ENCODE measurements at regions not wholly inside any gene's neighbourhood (a gene's known extent, or its start where the extent isn't known, plus 50 kb on each side); places are given as distances from the start of the nearest gene placed in this dataset.
A peak's percentile ranks its signal among the peaks of the same experiment; 100 is the strongest.
"Not testable (repeated sequence)": the region's sequence is repeated elsewhere in the genome, so short reads cannot be mapped to it uniquely, and the experiment has no call there.

DNA sequence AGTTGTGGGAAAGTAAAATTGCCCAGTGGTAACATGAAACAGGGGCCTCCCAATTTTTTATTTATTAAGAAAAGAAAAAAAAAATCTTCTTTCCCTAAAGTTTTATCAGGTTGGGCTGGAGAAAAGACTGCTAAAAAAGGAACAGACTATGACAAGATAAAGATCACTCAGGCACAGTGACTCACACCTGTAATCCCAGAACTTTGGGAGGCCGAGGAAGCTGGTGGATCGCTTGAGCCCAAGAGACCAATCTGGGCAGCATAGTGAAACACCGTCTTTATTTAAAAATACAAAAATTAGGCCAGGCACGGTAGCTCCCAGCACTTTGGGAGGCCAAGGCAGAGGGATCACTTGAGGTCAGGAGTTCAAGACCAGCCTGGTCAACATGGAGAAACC lies 312.5 kb downstream of the CETN3 start:
- no peak for DNase-seq
- ATAC-seq (ENCODE audit: poor library complexity): no peak
- intact Hi-C loops (cut with DNase I): no loop called here

DNA sequence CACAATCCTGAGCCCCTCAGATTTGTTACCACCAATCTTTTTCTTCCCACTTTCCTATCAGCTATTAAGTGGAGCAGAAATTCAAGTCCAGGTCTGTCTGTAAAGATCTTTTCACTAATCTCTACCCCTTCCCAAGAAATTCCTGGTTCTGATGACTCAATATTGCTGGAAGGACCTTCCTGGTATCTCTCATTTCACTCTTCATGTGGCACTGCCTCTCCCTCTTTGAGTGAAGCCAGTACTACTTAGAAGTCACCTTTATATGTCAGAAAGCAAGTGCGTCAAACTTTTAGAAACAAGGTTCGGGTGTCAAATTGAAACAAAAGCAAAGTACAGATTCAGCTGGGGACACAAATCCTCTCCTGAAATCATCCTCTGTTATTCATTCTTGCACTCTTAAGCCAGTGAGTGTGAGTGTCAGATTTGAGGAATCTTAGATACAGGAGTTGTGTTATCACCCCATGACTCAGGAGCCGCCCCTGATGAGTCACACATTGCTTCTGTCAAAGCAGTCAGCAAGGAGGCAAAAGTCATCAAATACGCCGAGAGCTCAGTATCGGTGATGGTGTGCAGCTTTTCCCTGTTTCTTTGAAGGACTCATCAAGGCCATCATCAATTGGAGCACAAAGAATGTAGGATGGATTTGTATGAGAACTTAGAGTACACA lies 313.0 kb downstream of the CETN3 start:
- no peak for ATAC-seq (ENCODE audit: poor library complexity)
- intact Hi-C loops (cut with DNase I): no loop called here
- DNase-seq: no peak

DNA sequence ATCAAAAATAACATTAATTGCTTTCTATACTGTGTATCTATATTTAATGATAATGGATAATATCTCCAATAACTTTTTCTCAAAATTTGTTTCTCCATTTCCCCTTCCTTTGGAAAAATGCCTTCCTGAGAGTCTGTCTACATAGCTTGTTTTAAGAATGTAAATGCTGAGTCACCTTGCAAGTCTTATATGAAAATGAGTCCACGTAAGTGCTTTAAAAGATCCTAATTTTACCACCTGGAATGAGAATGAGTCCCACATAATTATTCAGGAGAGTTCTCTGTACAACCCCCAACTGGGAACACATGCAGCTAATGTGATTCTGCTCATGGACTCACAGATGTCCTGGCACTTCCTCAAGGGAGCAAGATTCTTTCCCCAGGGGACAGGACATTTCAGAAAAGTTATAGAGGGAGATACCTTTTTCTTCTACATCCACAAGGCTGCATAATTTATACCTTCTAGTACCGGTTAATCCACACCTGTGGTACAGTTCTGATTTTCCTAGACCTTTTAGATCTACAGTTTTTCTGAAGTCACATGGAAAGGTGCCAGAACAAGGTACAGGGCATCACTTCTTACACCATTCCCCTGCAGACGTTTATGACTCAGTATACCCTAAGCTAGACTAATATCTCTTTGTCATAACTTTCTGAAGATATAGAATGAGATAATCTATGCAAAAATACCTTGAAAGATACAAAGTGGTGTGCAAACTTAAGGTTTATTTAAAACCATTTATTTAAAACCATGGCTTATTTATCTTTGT lies 314.1 kb downstream of the CETN3 start:
- intact Hi-C loops (cut with DNase I): no loop called here
- no peak for DNase-seq
- ATAC-seq (ENCODE audit: poor library complexity): no peak

DNA sequence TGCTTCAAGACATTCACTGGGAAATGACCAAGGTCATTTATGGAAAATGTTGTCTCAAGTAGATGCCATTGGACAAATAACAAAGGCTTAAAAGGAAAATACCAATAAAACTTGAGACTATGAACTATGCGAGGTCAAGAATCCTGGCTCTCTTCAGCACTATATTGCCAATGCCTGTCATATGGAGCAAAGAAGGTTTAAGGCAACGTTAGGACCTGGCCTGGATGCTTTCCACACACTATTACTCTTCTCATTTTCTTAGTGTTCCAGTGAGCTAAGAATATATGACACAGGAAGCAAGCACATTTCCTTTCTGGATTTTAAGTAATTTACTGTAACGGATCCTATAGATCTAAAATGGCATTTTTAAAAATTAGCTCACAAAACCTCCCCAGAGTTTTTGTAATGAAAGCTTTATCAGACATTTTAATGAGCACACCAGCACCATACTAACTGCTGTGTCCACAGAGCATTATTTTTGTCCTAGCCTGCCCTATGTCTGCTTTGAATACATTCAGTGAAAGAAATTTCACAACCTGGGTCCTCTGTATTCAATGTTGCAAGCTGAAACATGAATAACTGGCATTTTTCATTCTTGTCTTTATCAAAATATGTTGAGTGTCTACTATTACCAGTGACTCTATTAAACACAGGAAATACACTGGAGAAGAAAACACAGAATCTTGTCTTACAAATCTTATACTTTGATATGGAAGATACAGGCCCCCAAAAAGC lies 315.6 kb downstream of the CETN3 start:
- intact Hi-C loops (cut with DNase I): no loop called here

DNA sequence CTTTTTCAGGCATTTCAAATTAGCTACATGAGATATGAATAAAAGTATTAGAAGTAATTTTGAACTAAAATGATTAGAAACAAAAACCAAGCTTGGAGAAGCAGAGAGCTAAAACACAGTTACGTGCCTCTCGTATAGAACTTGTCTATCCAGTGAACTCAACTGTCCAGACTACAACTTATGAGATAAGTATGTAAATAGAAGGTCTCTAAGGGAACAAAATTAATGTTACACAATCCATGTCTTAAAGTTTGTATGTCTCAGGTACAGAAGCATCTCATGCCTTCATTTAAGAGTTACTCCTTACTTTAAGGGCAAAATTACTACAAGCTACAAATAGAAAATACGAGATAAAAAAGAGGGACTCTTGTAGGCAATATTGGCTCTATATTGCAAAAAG lies 316.8 kb downstream of the CETN3 start:
- intact Hi-C loops (cut with DNase I): no loop called here
- DNase-seq (no peak), ATAC-seq (ENCODE audit: poor library complexity) (no peak)

More for the DNA sequence above, 315.6 kb downstream of the CETN3 start:
- DNase-seq (no peak), ATAC-seq (ENCODE audit: poor library complexity) (no peak)

DNA sequence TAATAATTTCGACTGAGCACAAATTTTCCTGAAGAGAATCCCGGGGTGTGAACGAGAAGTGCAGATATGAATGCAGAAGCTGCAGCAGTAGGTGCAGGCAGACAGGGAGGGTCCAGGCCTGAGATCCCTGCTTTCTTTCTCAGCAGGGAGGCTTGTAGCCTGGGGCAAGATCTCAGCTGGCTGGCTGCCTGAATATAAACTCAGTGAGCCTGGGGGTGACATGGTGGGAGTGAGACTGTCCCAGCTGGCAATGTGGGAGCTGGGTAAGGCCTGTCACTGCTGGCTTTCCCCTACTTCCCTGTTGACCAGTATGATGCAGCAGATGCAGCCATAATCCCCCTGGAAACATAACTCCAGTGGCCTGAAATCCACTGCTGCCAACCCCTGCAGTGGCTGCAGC lies 325.2 kb downstream of the CETN3 start:
- intact Hi-C loops (cut with DNase I): no loop called here
- ATAC-seq (ENCODE audit: poor library complexity): no peak
- no peak for DNase-seq

DNA sequence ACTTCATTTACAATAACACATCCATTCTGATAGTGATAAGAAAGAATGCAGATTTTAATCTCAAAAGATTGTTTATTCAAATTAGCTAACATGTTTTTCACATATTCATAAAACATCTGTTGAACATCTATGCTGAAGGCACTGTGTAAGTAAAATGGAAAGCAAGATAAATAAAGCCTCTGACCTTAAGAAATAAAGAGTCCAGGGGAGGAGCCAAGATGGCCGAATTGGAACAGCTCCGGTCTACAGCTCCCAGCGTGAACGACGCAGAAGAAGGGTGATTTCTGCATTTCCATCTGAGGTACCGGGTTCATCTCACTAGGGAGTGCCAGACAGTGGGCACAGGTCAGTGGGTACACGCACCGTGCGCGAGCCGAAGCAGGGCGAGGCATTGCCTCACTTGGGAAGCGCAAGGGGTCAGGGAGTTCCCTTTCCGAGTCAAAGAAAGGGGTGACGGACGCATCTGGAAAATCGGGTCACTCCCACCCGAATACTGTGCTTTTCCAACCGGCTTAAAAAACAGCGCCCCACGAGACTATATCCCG lies 336.5 kb downstream of the CETN3 start:
- DNase-seq; ATAC-seq (ENCODE audit: poor library complexity); intact Hi-C loops (cut with DNase I): not testable (repeated sequence)

DNA sequence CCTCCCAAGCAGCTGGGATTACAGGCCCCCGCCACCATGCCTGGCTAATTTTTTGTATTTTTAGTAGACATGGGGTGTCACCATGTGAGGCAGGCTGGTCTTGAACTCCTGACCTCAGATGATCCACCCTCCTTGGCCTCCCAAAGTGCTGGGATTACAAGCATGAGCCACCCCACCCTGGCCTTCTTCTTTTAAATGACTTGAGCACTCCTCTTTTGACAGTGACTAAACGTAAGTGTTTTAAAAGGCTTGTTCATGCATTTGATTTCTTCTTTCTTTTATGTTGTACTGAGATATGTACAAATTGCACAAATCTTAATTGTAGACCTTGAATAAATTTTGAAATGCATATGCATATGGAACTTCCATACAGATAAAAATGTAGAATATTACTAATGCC lies 337.9 kb downstream of the CETN3 start:
- intact Hi-C loops (cut with DNase I): no loop called here
- ATAC-seq (ENCODE audit: poor library complexity): no peak
- DNase-seq: no peak

DNA sequence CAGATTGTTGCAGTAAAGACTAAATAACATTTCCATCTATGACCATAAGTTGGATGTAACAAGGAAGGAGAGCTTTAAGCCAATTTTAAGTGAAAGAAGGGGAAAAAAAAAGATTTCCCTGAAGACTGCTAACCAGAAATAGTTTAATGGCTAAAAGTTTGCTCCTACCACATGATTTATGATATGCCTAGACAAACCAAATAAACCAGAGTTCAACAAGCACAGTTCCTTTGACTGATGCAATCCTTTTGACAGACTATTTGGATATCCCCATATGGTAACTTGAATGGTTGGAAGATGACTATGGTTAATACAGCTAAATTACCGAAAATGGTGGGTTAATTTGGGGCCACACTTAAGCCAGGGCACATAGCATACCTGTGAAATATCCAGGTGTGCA lies 338.5 kb downstream of the CETN3 start:
- DNase-seq (no peak), ATAC-seq (ENCODE audit: poor library complexity) (no peak)
- intact Hi-C loops (cut with DNase I): no loop called here

DNA sequence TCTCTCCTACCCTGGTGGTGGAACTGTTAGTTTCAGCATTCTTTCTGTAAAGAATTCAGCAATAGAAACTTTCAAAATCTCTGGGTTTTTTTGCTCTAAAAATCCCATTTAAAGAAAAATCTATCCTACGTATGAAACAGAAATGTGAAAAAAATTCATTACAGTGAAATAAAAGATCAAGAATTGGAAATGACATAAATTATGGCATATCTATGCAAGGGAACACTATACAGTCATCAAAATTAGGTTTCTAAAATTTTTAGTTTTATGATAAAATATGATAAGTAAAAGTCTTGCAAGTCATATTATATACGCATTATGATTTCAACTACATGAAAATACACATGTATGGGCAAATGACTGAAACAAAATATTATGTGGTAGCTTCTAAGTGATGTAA lies 342.6 kb downstream of the CETN3 start:
- DNase-seq (no peak), ATAC-seq (ENCODE audit: poor library complexity) (no peak)
- intact Hi-C loops (cut with DNase I): no loop called here

DNA sequence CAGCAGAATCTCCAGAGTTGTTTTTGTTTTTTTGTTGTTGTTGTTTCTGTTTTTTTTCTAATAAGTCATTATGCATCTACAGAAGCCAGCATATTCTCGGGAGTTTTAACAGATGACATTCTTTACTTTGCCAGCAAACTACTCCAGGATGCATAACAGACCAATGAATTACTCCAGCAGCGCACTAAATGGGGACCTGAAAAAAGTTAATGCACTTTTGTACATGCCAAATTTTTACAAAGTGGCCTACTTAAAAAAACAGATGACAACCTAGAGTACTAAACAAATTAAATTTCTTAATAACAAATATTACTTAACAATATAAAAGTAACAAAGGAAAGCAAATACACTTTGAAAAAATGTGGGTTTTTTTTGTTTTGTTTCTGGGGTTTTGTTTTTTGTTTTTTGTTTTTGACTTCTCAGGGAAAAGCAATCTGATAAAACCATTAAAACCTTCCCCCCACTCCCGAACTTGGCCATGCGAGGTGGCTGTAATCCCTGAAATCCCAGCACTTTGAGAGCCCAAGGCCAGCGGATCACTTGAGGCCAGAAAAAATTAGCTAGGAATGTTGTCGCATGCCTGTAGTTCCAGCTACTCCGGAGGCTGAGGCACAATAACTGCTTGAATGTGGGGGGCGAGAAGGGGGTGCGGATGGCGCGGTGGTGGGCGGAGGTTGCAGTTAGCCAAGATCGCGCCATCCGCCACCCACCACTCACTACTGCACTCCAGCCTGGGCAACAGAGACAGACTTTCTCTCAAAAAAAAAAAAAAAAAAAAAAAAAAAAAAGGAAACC lies 352.4 kb downstream of the CETN3 start:
- intact Hi-C loops (cut with DNase I): no loop called here
- DNase-seq: no peak
- ATAC-seq (ENCODE audit: poor library complexity): no peak

DNA sequence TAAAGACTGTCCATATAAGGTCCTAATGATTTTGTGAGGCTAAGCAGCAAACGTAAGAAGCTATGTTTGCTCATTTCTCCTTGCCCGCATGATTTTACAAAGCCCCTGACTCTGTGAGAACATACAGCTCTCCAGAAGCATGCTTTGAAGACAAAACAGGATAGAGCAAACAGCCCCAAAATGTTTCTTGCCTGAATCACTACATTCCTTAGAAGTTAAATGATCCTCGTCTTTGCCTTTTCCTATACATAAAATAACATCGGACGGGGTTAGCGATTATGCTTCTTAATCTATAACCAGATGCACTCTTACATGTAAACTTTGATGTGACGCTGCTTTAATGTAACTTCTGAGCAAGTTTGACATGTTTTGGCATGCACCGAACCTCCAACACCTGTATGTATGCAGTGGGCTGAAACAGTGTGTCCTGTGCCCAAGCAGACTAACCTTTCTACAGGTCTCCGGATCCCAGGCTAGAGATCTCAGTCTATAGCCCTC lies 353.7 kb downstream of the CETN3 start:
- no peak for DNase-seq
- ATAC-seq (ENCODE audit: poor library complexity): no peak
- intact Hi-C loops (cut with DNase I): no loop called here

DNA sequence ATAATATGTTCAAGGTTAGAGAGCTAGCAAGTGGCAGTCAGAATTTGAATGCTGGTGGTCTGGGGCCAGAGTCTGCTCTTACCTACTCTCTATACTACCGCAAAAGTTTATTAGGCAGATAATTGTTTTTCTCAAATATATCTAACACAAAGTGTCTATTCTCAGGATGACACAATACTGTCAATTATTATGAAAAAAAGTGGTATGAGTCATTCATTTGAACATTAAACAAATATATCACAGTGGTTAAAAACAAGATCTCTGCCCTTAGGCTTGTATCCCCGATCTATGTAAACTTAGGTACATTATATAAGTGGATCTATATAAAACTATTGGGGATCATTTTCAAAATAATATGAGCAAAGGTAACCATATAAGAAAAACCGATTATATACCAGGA lies 354.9 kb downstream of the CETN3 start:
- ATAC-seq (ENCODE audit: poor library complexity) (no peak), DNase-seq (no peak)
- intact Hi-C loops (cut with DNase I): no loop called here

DNA sequence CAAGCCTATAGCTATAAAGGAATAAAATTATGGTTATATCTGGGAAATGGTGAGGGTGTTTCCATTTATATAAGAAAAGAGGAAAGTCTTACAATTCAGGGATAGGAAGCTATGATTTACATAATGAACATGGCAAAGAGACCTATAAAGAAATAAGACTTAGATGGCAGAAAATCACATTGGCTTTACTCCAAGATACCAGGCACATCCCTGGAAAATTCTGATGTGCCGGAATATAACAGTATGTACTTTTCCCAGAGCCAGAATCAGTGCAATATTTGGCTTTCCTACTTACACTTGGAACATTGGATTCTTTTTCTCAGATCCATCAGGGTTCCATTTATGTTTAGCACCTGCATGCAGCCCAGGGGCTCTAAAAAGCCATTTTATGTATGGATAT lies 357.8 kb downstream of the CETN3 start:
- ATAC-seq (ENCODE audit: poor library complexity) (no peak), DNase-seq (no peak)
- intact Hi-C loops (cut with DNase I): no loop called here

DNA sequence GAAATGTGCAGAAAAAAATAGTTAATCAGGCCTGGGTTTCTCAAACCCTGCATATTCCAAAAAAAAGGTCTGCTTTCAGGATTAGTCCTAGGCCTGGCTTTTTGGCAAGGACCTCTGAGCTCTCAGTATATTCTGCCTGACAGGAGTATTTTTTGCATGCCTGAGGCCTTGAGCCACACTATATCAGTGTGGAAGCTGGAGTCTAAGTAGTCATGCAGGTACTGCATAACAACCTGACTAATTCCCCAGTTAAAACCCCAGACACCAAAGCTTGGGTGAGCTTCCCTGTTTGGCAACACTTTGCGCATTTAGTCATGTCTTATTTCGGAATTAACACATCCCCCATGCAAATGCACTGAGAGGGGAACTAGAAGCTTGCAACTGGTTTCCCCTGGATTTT lies 359.5 kb downstream of the CETN3 start:
- intact Hi-C loops (cut with DNase I): no loop called here
- ATAC-seq (ENCODE audit: poor library complexity) (no peak), DNase-seq (no peak)

DNA sequence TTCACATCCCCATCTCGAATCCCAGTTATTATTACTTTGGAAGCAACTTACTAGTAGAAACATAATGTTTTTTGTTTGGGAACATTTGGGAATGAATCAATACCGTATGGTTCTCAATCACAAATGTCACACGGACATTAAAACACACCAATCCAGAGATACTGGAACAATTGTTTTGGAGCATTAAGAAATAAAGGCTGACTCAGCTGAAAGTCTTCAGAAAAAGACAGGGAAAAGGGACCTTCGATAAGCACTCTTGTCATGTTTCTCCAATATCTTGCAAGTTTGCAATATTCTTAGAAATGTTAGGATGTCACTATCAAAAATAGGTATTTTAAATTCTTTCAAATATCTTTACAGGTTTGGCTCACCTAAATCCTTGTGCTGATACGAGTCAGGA lies 362.4 kb downstream of the CETN3 start:
- DNase-seq: no peak
- no peak for ATAC-seq (ENCODE audit: poor library complexity)
- intact Hi-C loops (cut with DNase I): no loop called here

DNA sequence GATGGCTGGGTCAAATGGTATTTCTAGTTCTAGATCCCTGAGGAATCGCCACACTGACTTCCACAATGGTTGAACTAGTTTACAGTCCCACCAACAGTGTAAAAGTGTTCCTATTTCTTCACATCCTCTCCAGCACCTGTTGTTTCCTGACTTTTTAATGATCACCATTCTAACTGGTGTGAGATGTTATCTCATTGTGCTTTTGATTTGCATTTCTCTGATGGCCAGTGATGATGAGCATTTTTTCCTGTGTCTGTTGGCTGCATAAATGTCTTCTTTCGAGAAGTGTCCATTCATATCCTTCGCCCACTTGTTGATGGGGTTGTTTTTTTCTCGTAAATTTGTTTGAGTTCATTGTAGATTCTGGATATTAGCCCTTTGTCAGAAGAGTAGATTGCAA lies 369.5 kb downstream of the CETN3 start:
- ATAC-seq (ENCODE audit: poor library complexity); DNase-seq; intact Hi-C loops (cut with DNase I): not testable (repeated sequence)

DNA sequence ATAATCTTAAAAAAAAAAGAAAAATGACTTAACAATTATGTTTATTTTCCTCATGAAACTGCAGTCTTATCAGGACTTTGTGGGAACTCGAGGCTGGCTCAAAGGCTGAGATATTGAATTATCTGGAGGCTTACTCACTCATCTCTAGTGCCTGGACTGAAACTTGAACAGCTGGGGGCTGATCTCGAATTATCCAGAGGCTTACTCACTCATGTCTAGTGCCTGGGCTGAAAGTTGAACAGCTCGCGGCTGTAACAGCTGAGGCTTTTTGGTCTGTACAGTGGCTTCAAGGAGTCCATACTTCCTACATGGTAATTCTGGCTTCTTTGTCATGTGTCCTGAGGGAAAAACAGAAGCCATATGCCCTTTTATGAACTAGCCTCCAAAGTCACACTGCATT lies 371.9 kb downstream of the CETN3 start:
- intact Hi-C loops (cut with DNase I): no loop called here
- ATAC-seq (ENCODE audit: poor library complexity) (peak; percentile 20), DNase-seq (no peak)

DNA sequence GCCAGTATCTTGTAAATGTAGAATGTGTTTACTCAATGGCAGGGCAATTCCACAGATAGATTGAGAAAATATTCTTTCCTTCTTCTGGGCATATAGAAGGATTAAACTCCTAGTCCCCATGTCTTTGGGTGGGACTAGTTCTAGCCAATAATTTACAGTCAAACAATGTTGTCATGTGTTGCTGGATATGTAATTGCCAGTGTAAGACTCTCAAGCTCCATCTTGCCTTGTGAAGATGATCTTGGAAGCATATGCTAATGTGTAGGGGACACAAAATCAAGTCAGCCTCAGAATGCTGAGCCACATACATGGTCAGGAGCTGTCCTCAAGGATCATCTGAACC lies 386.9 kb downstream of the CETN3 start:
- intact Hi-C loops (cut with DNase I): no loop called here
- DNase-seq (no peak), ATAC-seq (ENCODE audit: poor library complexity) (no peak)
